BE2C (cell line): ENCODE measurements at regions not wholly inside any gene's neighbourhood (a gene's known extent, or its start where the extent isn't known, plus 50 kb on each side); places are given as distances from the start of the nearest gene placed in this dataset.

ENCODE experiments used
- DNase-seq: peaks from one replicate; pipeline ENCODE4 v3.0.0-alpha.2; 2020
- H3K27me3 ChIP-seq: fragments of 250-450 bp; sonication (Bioruptor Pico); 2 replicates; pipeline ENCODE4 v1.5.1; 2020; ENCODE audit warnings: mild to moderate bottlenecking
- H3K36me3 ChIP-seq: fragments of 250-450 bp; sonication (Bioruptor Pico); 2 replicates; pipeline ENCODE4 v1.5.1; 2020; ENCODE audit warnings: mild to moderate bottlenecking
- H3K4me1 ChIP-seq: fragments of 250-450 bp; sonication (Bioruptor Pico); 2 replicates; pipeline ENCODE4 v1.5.1; 2020
- H3K4me3 ChIP-seq: 2 replicates; pipeline ENCODE4 v1.5.1; 2011; ENCODE audit warnings: low read depth, low read length
- H3K9me3 ChIP-seq: fragments of 250-450 bp; sonication (Bioruptor Pico); 2 replicates; pipeline ENCODE4 v1.5.1; 2020
- TF ChIP-seq, protein P1 (sequence below): IDR thresholded peaks from 2 replicates; pipeline ENCODE4 v1.5.1; 2012; ENCODE audit warnings: mild to moderate bottlenecking, low read depth, low read length

GRCh38 chr6:14718861-14719260 is 527.0 kb upstream of the JARID2 start:
- Histone ChIP-seq H3K4me3 (no peak overlapping the region), H3K4me1 (no peaks in the 10 kb centered on the region), H3K9me3 (no peaks in the 10 kb centered on the region), H3K27me3 (no peaks in the 10 kb centered on the region), H3K36me3 (no peaks in the 10 kb centered on the region)
- TF ChIP-seq, protein P1, sequence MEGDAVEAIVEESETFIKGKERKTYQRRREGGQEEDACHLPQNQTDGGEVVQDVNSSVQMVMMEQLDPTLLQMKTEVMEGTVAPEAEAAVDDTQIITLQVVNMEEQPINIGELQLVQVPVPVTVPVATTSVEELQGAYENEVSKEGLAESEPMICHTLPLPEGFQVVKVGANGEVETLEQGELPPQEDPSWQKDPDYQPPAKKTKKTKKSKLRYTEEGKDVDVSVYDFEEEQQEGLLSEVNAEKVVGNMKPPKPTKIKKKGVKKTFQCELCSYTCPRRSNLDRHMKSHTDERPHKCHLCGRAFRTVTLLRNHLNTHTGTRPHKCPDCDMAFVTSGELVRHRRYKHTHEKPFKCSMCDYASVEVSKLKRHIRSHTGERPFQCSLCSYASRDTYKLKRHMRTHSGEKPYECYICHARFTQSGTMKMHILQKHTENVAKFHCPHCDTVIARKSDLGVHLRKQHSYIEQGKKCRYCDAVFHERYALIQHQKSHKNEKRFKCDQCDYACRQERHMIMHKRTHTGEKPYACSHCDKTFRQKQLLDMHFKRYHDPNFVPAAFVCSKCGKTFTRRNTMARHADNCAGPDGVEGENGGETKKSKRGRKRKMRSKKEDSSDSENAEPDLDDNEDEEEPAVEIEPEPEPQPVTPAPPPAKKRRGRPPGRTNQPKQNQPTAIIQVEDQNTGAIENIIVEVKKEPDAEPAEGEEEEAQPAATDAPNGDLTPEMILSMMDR, result no peak
- no peak for DNase-seq

DNA sequence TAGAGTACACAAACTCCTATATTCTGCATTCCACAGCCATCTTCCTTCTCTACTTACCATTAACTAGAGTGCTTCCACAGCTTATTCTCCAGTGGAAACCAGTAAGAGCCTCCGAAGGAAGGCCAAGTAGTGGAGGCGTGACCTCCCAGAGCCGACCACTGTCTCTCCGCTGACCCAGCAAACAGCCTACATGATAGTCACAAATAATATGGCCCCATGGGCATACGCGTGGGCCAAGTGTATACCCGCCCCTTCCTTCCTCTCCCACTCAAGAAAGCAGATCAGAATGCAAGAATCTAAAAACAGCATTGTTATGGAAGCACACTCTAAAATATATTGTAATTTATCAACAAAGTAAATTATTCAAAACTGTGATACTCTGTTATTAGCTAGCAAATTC is 526.6 kb upstream of the JARID2 start:
- Histone ChIP-seq H3K4me3 (no peak overlapping the region), H3K9me3 (no peaks in the 10 kb centered on the region), H3K36me3 (no peaks in the 10 kb centered on the region), H3K27me3 (no peaks in the 10 kb centered on the region), H3K4me1 (no peaks in the 10 kb centered on the region)
- DNase-seq, result no peak
- TF ChIP-seq, protein P1, result no peak

- Histone ChIP-seq H3K9me3 (no peaks in the 10 kb centered on the region), H3K4me3 (no peak overlapping the region), H3K4me1 (no peaks in the 10 kb centered on the region), H3K36me3 (no peaks in the 10 kb centered on the region), H3K27me3 (no peaks in the 10 kb centered on the region)
- no peak for DNase-seq
- TF ChIP-seq, protein P1, result no peak
Observed at GRCh38 chr6:14720411-14721102, 525.3 kb upstream of the JARID2 start.

- Histone ChIP-seq H3K9me3 (no peaks in the 10 kb centered on the region), H3K4me1 (no peaks in the 10 kb centered on the region), H3K27me3 (no peaks in the 10 kb centered on the region), H3K4me3 (no peak overlapping the region), H3K36me3 (no peaks in the 10 kb centered on the region)
- no peak for DNase-seq
- TF ChIP-seq, protein P1, result no peak
Observed at GRCh38 chr6:14721103-14721758, 524.6 kb upstream of the JARID2 start.

- Histone ChIP-seq H3K36me3 (no peaks in the 10 kb centered on the region), H3K4me1 (no peaks in the 10 kb centered on the region), H3K27me3 (no peaks in the 10 kb centered on the region), H3K4me3 (no peak overlapping the region), H3K9me3 (no peaks in the 10 kb centered on the region; the same call in 1 of the 2 replicates)
- no peak for DNase-seq
- TF ChIP-seq, protein P1, result no peak
Observed at GRCh38 chr6:14722001-14722562, 523.8 kb upstream of the JARID2 start.

GRCh38 chr6:14722704-14723103 is 523.2 kb upstream of the JARID2 start:
- no peak overlapping the region for H3K4me3 ChIP-seq
- no peaks in the 10 kb centered on the region for H3K4me1 ChIP-seq
- H3K9me3 ChIP-seq, result no peaks in the 10 kb centered on the region; the same call in 1 of the 2 replicates
- TF ChIP-seq, protein P1, result no peak
- DNase-seq, result no peak
- H3K36me3 ChIP-seq, result no peaks in the 10 kb centered on the region
- H3K27me3 ChIP-seq, result no peaks in the 10 kb centered on the region
